ENCODE measurements at regions not wholly inside any gene's neighbourhood (a gene's known extent, or its start where the extent isn't known, plus 50 kb on each side); places are given as distances from the start of the nearest gene placed in this dataset.

- H3K36me3 ChIP-seq = no peaks in the 10 kb centered on the region
Measured at GRCh38 chr9:117616431-117616831, 87.8 kb upstream of the TLR4 start.

GRCh38 chr9:117612317-117612716 lies 91.9 kb upstream of the TLR4 start:
- H3K4me2 ChIP-seq = no peak overlapping the region
- H3K4me3 ChIP-seq = no peak overlapping the region
- no peaks in the 10 kb centered on the region for H4K20me1 ChIP-seq
- no peaks in the 10 kb centered on the region for H3K9me3 ChIP-seq (replicated peaks in 1 of 11)
- TF ChIP-seq Cebpa-rat (IDR thresholded peaks at IDR 0.05) = no peak
- no peak overlapping the region for H3K9ac ChIP-seq
- no peak overlapping the region for H3K27ac ChIP-seq
- no peaks in the 10 kb centered on the region for H3K36me3 ChIP-seq
- no peaks in the 10 kb centered on the region; a peak in 1 of 20 replicates for H3K4me1 ChIP-seq
- no peaks in the 10 kb centered on the region for H3K27me3 ChIP-seq

More at GRCh38 chr9:117616431-117616831, 87.8 kb upstream of the TLR4 start:
- H3K9ac ChIP-seq = no peak overlapping the region
- no peak overlapping the region for H3K4me3 ChIP-seq
- no peak overlapping the region for H3K4me2 ChIP-seq
- H3K27me3 ChIP-seq = no peaks in the 10 kb centered on the region
- no peaks in the 10 kb centered on the region for H3K9me3 ChIP-seq (replicated peaks in 1 of 11)
- H4K20me1 ChIP-seq = no peaks in the 10 kb centered on the region
- TF ChIP-seq Cebpa-rat (IDR thresholded peaks at IDR 0.05) = no peak
- no peaks in the 10 kb centered on the region; a peak in 1 of 20 replicates for H3K4me1 ChIP-seq
- no peak overlapping the region for H3K27ac ChIP-seq

- Histone ChIP-seq H3K4me1 (0 out of 20 replicates have a peak, but pooled peaks cover 0 to 2% (median 0%) of the 10 kb centered on the region in 10 experiments), H4K20me1 (no peaks in the 10 kb centered on the region), H3K27me3 (no peaks in the 10 kb centered on the region), H3K9me3 (replicated peaks in 1 of 11) (peaks cover 18 to 27% (median 22%) of the 10 kb centered on the region in 11 experiments; a peak in 19 of 22 replicates), H3K9ac (no peak overlapping the region), H3K4me2 (no peak overlapping the region), H3K4me3 (no peak overlapping the region), H3K27ac (no peak overlapping the region), H3K36me3 (no peaks in the 10 kb centered on the region)
- no peak for TF ChIP-seq Cebpa-rat (IDR thresholded peaks at IDR 0.05)
Measured at GRCh38 chr9:117597977-117598376, 106.2 kb upstream of the TLR4 start.

GRCh38 chr9:117596678-117597077 lies 107.5 kb upstream of the TLR4 start:
- H3K4me2 ChIP-seq = no peak overlapping the region

GRCh38 chr9:117595650-117596049 lies 108.6 kb upstream of the TLR4 start:
- Histone ChIP-seq H3K36me3 (no peaks in the 10 kb centered on the region), H3K27me3 (no peaks in the 10 kb centered on the region), H3K4me2 (no peak overlapping the region), H3K27ac (no peak overlapping the region), H3K9ac (no peak overlapping the region), H4K20me1 (no peaks in the 10 kb centered on the region), H3K4me1 (no peaks in the 10 kb centered on the region), H3K4me3 (no peak overlapping the region), H3K9me3 (replicated peaks in 1 of 11) (peaks cover 18 to 27% (median 21%) of the 10 kb centered on the region in 11 experiments; a peak in 20 of 22 replicates)
- TF ChIP-seq Cebpa-rat (IDR thresholded peaks at IDR 0.05) = no peak

More at GRCh38 chr9:117596678-117597077, 107.5 kb upstream of the TLR4 start:
- H3K9ac ChIP-seq = no peak overlapping the region
- H4K20me1 ChIP-seq = no peaks in the 10 kb centered on the region
- H3K9me3 ChIP-seq (replicated peaks in 1 of 11) = peaks cover 18 to 27% (median 22%) of the 10 kb centered on the region in 11 experiments; a peak in 19 of 22 replicates
- no peak overlapping the region for H3K4me3 ChIP-seq
- no peaks in the 10 kb centered on the region for H3K4me1 ChIP-seq
- H3K36me3 ChIP-seq = no peaks in the 10 kb centered on the region
- no peak for TF ChIP-seq Cebpa-rat (IDR thresholded peaks at IDR 0.05)
- H3K27ac ChIP-seq = no peak overlapping the region
- no peaks in the 10 kb centered on the region for H3K27me3 ChIP-seq

- no peaks in the 10 kb centered on the region for H3K4me1 ChIP-seq
- peaks cover 0 to 8% (median 5%) of the 10 kb centered on the region in 11 experiments; a peak in 9 of 22 replicates for H3K9me3 ChIP-seq (replicated peaks in 1 of 11)
- no peak overlapping the region for H3K4me2 ChIP-seq
- H3K4me3 ChIP-seq = no peak overlapping the region
- H4K20me1 ChIP-seq = no peaks in the 10 kb centered on the region
- H3K27me3 ChIP-seq = no peaks in the 10 kb centered on the region
- TF ChIP-seq Cebpa-rat (IDR thresholded peaks at IDR 0.05) = no peak
- H3K36me3 ChIP-seq = no peaks in the 10 kb centered on the region
- no peak overlapping the region for H3K9ac ChIP-seq
- no peak overlapping the region for H3K27ac ChIP-seq
Measured at GRCh38 chr9:117587263-117587662, 116.9 kb upstream of the TLR4 start.

- H3K9ac ChIP-seq = no peak overlapping the region
- peaks cover 0 to 16% (median 7%) of the 10 kb centered on the region in 10 experiments; a peak in 11 of 20 replicates for H3K4me1 ChIP-seq
- no peak overlapping the region for H3K4me3 ChIP-seq
- H3K9me3 ChIP-seq (replicated peaks in 1 of 11) = peaks cover 10 to 16% (median 13%) of the 10 kb centered on the region in 11 experiments
- H3K27me3 ChIP-seq = no peaks in the 10 kb centered on the region
- no peak overlapping the region for H3K27ac ChIP-seq
- no peaks in the 10 kb centered on the region for H4K20me1 ChIP-seq
- no peak for TF ChIP-seq Cebpa-rat (IDR thresholded peaks at IDR 0.05)
- peak overlapping the region in 7 of 11 experiments; percentile 1 to 50 (median 32); a peak in 13 of 22 replicates for H3K4me2 ChIP-seq
- H3K36me3 ChIP-seq = no peaks in the 10 kb centered on the region
Measured at GRCh38 chr9:117574099-117574498, 130.1 kb upstream of the TLR4 start.

GRCh38 chr9:117564839-117565238 lies 139.4 kb upstream of the TLR4 start:
- no peak for TF ChIP-seq Cebpa-rat (IDR thresholded peaks at IDR 0.05)
- no peak overlapping the region for H3K9ac ChIP-seq
- no peaks in the 10 kb centered on the region for H4K20me1 ChIP-seq
- no peaks in the 10 kb centered on the region for H3K27me3 ChIP-seq
- H3K36me3 ChIP-seq = no peaks in the 10 kb centered on the region
- no peak overlapping the region for H3K27ac ChIP-seq
- H3K4me2 ChIP-seq = no peak overlapping the region
- no peaks in the 10 kb centered on the region for H3K4me1 ChIP-seq
- H3K9me3 ChIP-seq (replicated peaks in 1 of 11) = peaks cover 5 to 14% (median 8%) of the 10 kb centered on the region in 11 experiments; a peak in 13 of 22 replicates
- no peak overlapping the region for H3K4me3 ChIP-seq

- Histone ChIP-seq H3K4me2 (no peak overlapping the region), H3K9me3 (replicated peaks in 1 of 11) (peaks cover 5 to 15% (median 8%) of the 10 kb centered on the region in 11 experiments; a peak in 13 of 22 replicates), H3K27me3 (no peaks in the 10 kb centered on the region), H3K9ac (no peak overlapping the region), H3K4me1 (no peaks in the 10 kb centered on the region), H3K27ac (no peak overlapping the region), H4K20me1 (no peaks in the 10 kb centered on the region), H3K36me3 (no peaks in the 10 kb centered on the region), H3K4me3 (no peak overlapping the region)
- TF ChIP-seq Cebpa-rat (IDR thresholded peaks at IDR 0.05) = no peak
Measured at GRCh38 chr9:117561761-117562160, 142.4 kb upstream of the TLR4 start.

- peaks cover 5 to 13% (median 8%) of the 10 kb centered on the region in 11 experiments; a peak in 13 of 22 replicates for H3K9me3 ChIP-seq (replicated peaks in 1 of 11)
- H3K4me2 ChIP-seq = no peak overlapping the region
- no peak for TF ChIP-seq Cebpa-rat (IDR thresholded peaks at IDR 0.05)
- no peak overlapping the region for H3K4me3 ChIP-seq
- H3K4me1 ChIP-seq = peaks cover 0 to 7% (median 6%) of the 10 kb centered on the region in 10 experiments; a peak in 12 of 20 replicates
- H3K27ac ChIP-seq = no peak overlapping the region
- no peaks in the 10 kb centered on the region for H4K20me1 ChIP-seq
- no peaks in the 10 kb centered on the region for H3K27me3 ChIP-seq
- no peak overlapping the region for H3K9ac ChIP-seq
- H3K36me3 ChIP-seq = no peaks in the 10 kb centered on the region
Measured at GRCh38 chr9:117555964-117556629, 141.2 kb upstream of the ASTN2 start.

Data from BLaER1 treated with 17β-estradiol and CSF1 and Interleukin-3, amounts not matched to agents 10 nM and 100 nM (cell line).